HFFc6 (cell line): ENCODE measurements at regions not wholly inside any gene's neighbourhood (a gene's known extent, or its start where the extent isn't known, plus 50 kb on each side); places are given as distances from the start of the nearest gene placed in this dataset.

Experiments
- DNase-seq: peaks from one replicate; pipeline ENCODE4 v3.0.0-alpha.2; 2018
- H3K27ac Mint-ChIP-seq: 2 replicates; pipeline ENCODE4 v1.8.0; 2020; ENCODE audit warnings: mild to moderate bottlenecking, mixed read lengths
- H3K27me3 Mint-ChIP-seq: 2 replicates; pipeline ENCODE4 v1.8.0; 2021; ENCODE audit warnings: mild to moderate bottlenecking, moderate library complexity, mixed read lengths; ENCODE audit not compliant: insufficient read depth
- H3K36me3 Mint-ChIP-seq: 2 replicates; pipeline ENCODE4 v1.8.0; 2021; ENCODE audit warnings: low read depth, mixed read lengths
- H3K4me1 Mint-ChIP-seq: 2 replicates; pipeline ENCODE4 v1.8.0; 2020; ENCODE audit warnings: low read depth, mixed read lengths
- H3K4me3 Mint-ChIP-seq: 2 replicates; pipeline ENCODE4 v1.8.0; 2020; ENCODE audit warnings: mild to moderate bottlenecking, moderate library complexity, mixed read lengths
- H3K9me3 Mint-ChIP-seq: 2 replicates; pipeline ENCODE4 v1.8.0; 2020; ENCODE audit warnings: mild to moderate bottlenecking, mixed read lengths
- CTCF ChIP-seq: fragments of 200-600 bp; sonication (generic); IDR thresholded peaks from 2 replicates; pipeline ENCODE4 v1.5.0; 2021; ENCODE audit warnings: antibody characterized with exemption, mild to moderate bottlenecking

DNA sequence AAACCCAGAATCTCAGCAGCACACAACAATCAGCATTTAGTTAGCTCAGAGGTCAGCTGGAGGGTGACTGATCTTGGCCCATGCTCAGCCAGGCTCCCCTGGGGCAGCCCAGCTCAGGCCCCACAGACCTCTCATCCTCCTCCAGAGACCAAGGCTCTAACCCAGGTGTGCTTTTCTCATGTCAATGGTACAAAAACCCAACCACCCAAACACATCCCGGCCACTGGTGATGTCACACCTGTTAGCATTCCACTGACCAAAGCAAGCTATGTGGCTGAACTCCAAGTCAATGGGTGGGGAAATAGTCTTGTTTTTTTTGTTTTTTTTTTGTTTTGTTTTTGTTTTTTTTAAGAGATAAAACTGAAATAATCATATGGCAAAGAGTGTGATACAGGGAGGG, 77.5 kb downstream of the CYTL1 start:
- no peaks in the 10 kb centered on the region for H3K36me3 Mint-ChIP-seq
- H3K4me1 Mint-ChIP-seq = no peaks in the 10 kb centered on the region
- TF ChIP-seq CTCF = no peak
- no peak overlapping the region for H3K4me3 Mint-ChIP-seq
- peaks cover 14% of the 10 kb centered on the region for H3K27me3 Mint-ChIP-seq
- H3K9me3 Mint-ChIP-seq = no peaks in the 10 kb centered on the region
- DNase-seq = no peak
- no peak overlapping the region for H3K27ac Mint-ChIP-seq

DNA sequence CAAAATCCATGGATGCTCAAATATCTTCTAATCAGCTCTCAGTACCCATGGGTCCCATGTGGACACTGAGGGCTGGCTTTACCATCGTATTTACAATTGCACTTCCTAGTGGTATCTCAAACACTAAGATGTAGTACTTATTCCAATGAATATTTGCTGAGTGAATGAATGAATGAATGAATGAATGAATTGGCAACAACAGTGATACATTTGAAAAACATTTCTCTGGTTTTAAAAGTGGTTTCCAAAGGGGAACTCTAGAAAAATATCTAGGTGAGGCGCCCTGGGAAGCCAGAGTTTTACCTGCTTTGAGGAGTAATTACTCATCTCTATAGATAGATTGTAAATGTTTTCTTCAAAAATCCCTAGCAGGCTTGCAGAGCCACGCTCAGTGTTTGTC, 76.6 kb downstream of the CYTL1 start:
- DNase-seq = no peak
- H3K9me3 Mint-ChIP-seq = no peaks in the 10 kb centered on the region
- no peak for TF ChIP-seq CTCF
- no peaks in the 10 kb centered on the region for H3K4me1 Mint-ChIP-seq
- H3K27ac Mint-ChIP-seq = no peak overlapping the region
- H3K36me3 Mint-ChIP-seq = no peaks in the 10 kb centered on the region
- H3K4me3 Mint-ChIP-seq = no peak overlapping the region
- H3K27me3 Mint-ChIP-seq = peaks cover 16% of the 10 kb centered on the region

- TF ChIP-seq CTCF = no peak
Measured at GRCh38 chr4:4945021-4945420, 74.2 kb downstream of the CYTL1 start.

DNA sequence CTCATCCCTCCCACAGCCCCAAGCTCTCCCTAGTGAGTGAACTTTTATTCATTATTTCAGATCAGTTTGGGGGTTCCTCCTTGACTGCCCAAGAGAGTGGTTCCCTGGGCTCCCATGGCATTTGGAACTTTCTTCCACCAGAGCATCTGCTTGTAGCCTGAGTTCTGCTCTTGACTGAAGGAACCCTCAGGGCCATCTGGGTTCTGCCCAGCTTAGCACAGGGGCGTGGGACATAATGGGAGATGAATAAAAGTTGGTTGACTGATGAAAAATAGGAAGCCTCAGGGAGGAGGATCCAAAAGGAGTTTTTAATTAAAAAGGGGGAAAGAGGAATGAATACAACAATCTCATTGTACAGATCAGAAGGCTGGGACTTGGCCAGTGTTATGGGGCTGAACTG, 73.4 kb downstream of the CYTL1 start:
- no peak for TF ChIP-seq CTCF
- no peaks in the 10 kb centered on the region for H3K4me1 Mint-ChIP-seq
- no peaks in the 10 kb centered on the region for H3K9me3 Mint-ChIP-seq
- no peak overlapping the region for H3K27ac Mint-ChIP-seq
- H3K4me3 Mint-ChIP-seq = no peak overlapping the region
- H3K36me3 Mint-ChIP-seq = no peaks in the 10 kb centered on the region
- peaks cover 9% of the 10 kb centered on the region; the same call in 1 of the 2 replicates for H3K27me3 Mint-ChIP-seq
- DNase-seq = no peak

More at GRCh38 chr4:4945021-4945420, 74.2 kb downstream of the CYTL1 start:
- no peak overlapping the region for H3K27ac Mint-ChIP-seq
- peaks cover 15% of the 10 kb centered on the region; the same call in 1 of the 2 replicates for H3K27me3 Mint-ChIP-seq
- H3K9me3 Mint-ChIP-seq = no peaks in the 10 kb centered on the region
- no peak overlapping the region for H3K4me3 Mint-ChIP-seq
- DNase-seq = no peak
- no peaks in the 10 kb centered on the region for H3K36me3 Mint-ChIP-seq
- H3K4me1 Mint-ChIP-seq = no peaks in the 10 kb centered on the region

DNA sequence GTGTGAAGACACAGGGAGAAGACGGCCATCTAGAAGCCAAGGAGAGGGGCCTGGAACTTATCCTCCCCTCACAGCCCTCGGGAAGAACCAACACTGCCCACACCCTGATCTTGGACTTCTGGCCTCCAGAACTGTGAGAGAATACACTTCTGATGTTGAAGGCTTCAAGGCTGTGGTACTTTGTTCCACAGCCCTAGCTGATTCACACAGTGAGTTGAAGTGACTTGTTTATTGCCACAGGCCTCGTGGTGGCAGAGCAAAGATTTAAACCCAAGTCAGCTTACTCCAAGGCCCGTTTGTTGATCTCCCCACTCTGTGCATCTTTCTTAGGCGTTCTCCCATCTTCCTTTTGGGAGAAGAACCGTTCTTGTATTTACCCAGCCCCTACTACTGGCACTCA, 72.8 kb downstream of the CYTL1 start:
- DNase-seq = no peak
- no peaks in the 10 kb centered on the region for H3K36me3 Mint-ChIP-seq
- H3K27me3 Mint-ChIP-seq = peaks cover 9% of the 10 kb centered on the region; the same call in 1 of the 2 replicates
- no peak overlapping the region for H3K4me3 Mint-ChIP-seq
- no peak overlapping the region for H3K27ac Mint-ChIP-seq
- TF ChIP-seq CTCF = no peak
- no peaks in the 10 kb centered on the region for H3K4me1 Mint-ChIP-seq
- H3K9me3 Mint-ChIP-seq = no peaks in the 10 kb centered on the region

DNA sequence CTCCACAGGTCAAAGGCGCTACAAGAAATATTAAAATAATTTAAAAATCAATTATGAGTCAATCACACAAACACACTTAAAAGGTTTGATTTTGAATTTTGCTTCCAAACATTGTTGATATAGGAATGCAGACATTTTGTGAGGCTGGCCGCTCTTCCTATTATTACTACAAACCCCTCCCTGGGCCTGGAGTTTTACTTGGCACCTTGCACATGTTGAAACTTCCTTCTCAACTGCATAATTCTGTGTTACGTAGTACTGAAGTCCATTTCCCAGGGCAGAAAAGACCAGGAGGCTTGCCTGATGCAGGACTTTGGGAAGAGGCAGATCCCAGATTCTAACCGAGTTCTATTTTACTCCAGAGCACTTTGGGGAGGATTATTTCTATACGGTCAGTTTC, 71.5 kb downstream of the CYTL1 start:
- no peaks in the 10 kb centered on the region for H3K4me1 Mint-ChIP-seq
- no peak for TF ChIP-seq CTCF
- no peaks in the 10 kb centered on the region for H3K36me3 Mint-ChIP-seq
- H3K27ac Mint-ChIP-seq = no peak overlapping the region
- peaks cover 9% of the 10 kb centered on the region; the same call in 1 of the 2 replicates for H3K27me3 Mint-ChIP-seq
- H3K4me3 Mint-ChIP-seq = no peak overlapping the region
- no peak for DNase-seq
- no peaks in the 10 kb centered on the region for H3K9me3 Mint-ChIP-seq
